Inflammatory macrophage treated with lipopolysaccharide for 1 hour (primary cell): ENCODE measurements at regions not wholly inside any gene's neighbourhood (a gene's known extent, or its start where the extent isn't known, plus 50 kb on each side); places are given as distances from the start of the nearest gene placed in this dataset.
"Not testable (repeated sequence)": the region's sequence is repeated elsewhere in the genome, so short reads cannot be mapped to it uniquely, and the experiment has no call there.

Source experiments
- DNase-seq, 2 donors: peaks; one replicate each; pipeline ENCODE4 v3.0.0-alpha.2; 2020 to 2022

DNA sequence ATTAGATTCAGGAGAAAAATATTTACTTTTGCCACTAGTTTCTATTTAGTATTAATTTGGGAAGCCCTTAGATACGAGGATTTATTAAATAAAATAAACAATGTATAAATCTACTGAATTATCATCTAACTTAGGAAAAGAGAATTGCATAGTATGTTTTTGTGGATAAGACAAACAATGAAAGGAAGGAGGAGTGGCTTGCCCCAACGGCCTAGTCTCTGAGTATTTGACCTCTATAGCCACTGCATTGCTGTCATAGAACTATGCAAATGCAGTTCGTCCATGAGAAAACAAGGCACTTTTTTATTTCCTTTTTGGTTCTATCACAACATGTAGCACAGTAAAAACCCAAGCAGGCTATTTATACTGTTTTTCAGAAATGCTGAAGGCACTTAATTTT, 321.2 kb upstream of the CCNH start:
- no peak for DNase-seq

DNA sequence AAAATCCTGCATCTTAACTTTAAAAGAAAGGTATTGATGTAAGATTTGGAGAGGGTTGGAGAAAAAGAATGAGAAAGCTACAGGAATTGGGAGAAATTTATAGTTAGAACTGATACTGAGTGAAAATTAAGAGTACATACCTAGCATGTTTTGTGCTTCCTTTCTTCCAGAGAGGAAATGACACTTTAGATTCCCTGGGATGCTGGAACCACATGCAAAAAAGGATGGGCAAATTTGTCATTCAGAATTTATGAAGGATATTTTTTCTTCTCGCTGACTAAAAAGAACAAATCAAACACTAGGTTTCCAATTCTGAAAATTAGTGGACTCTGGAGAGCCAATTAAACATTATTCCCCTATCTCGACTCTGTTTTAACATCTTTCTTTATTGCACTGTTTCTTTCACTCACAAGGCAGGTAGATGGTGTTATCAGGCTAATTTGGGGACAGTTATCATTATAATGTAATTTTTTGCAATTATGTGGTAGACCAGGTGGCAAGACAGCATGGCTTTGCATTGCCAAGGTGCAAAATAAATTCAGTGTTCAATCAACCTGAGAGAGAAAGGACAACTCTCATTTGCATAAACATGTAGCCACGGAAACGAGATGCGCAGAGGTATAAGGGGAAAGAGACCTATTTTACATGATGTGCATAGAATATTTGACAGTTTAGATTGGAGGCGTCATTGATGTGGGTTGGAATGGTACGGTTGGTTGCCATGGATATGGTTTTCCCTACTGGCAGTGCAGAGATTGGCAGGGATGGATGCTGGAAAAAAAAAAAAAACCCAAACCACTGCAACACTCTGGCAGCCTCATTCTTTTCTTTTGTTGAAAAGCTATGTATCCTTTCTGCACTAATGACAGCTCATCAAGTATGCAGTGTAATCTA, 320.4 kb upstream of the CCNH start:
- DNase-seq, result no peak

DNA sequence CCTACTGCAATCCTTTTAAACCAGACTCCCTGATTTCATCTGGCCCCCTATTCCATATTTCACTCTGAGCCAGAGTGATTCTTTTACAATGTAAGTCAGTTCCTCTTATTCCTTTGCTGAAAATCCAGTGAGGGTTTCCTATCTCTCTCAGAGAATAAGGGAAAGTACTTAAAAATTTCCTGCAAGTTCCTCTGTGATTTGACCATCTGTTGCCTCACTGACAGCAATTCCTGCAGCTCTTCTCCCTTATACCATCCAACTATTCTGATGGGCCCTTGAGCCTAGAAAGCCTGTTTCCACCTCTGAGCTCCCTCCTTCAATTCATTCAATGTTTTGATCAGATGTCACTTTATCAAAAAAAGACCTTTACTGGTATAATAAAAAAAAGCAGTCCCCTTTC, 317.1 kb upstream of the CCNH start:
- DNase-seq, result no peak

DNA sequence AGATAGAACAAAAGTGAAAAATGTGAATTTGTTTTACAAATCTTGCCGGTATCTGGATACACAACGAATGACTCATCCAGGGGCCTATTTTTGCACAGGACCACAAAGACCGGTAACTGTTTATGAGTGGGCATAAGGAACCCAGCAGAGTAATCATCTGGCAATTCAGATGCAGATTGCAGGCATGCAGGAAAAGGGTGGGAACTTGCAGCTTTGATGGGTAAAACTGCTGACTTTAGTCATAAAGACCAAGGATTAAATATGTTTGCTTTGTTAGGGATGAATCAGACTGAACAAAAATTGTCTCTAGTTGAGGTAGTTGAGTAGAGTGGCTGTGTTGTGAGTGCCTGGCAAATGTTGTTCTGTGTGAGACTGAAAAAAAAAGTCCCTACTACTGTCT, 309.6 kb upstream of the CCNH start:
- DNase-seq, result no peak

DNA sequence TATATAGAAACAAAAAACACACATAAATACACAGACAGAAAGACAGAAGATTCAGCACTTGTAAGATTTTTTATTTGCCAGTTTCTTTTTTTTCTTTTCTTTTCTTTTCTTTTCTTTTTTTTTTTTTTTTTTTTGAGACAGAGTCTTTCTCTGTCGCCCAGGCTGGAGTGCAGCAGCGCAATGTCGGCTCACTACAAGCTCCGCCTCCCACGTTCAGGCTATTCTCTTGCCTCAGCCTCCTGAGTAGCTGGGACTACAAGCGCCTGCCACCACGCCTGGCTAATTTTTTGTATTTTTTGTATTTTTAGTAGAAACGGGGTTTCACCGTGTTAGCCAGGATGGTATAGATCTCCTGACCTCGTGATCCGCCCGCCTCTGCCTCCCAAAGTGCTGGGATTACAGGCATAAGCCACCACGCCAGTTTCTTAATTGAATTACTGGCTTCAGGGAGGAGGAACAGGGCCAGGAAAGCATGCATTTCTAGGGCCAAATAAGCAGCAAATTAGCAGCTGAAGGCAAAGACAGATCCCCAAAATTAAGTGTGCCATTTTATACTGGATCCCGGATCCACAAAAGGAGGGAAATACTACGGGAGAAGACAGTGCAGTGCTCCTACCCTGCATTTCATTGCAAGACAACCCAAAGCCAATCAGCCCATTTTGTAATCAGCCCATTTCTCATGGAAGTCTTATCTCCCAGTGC, 305.6 kb upstream of the CCNH start:
- DNase-seq, result not testable (repeated sequence)

DNA sequence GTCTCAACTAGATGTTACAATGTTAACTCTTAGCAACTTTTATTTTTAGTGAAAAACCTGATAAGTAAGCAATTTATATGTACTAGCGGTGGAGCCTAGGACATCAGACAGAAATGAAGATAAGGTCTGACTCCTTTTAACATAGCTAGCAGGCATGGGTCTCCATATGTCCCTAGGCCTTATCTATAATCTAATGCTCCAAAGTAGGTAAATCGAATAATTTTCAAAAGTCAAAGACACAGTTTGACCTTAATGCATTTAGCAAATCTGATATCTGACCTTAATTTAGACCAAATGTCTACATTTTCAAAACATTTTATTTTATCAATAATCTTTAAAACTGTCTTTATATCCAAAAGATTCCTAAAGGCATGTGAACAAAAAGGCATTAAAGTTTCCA, 305.0 kb upstream of the CCNH start:
- DNase-seq, result no peak

DNA sequence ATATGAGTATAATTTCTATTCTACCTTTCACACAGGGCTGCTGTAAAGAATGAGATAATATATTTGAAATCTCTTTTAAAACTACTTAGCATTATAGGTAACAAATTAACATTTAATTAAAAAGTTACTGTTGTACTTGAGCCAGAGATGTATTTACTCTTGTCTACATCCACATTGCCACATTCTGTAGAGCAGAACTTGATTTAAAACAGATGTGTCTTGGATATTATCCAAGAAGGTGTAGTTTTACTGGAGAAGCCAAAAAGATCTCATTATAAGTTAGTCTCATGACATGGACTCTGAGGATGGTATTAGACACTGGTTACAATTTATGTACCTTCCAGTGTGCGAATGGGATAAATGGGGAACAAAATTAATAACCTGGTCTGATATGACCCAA, 293.1 kb upstream of the CCNH start:
- no peak for DNase-seq

DNA sequence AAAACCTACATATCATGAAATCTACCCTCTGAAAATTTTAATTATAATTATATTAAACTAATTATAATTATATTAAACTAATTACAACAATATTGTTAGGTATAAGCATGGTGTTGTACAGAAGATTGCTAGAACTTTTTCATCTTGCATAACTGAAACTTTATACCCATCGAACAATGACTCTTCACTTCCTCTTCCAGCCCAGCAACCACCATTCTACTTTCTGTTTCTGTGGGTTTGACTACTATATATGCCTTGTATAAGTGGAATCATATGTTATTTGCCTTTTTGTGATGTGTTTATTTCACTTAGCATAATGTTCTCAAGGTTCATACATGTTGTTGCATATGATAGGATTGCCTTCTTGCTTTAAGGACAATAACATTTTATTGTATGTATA, 274.2 kb upstream of the CCNH start:
- no peak for DNase-seq

DNA sequence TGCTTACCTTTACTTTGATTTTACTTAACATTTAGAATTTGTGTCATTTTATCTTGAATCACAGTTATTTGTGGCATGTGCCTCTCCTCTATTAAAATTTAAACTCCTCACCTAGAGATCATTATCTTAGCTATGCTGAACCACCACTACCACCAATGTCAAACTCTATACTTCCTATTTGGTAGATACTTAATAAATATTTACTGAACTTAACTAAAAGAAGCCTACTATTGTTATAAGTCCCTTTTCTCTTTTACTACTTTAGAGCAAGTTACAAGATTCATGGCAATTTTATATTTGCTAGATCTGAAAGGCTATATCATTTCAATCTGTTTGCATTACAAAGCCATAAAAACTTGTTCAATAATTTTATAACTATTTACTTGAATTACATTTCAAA, 273.3 kb upstream of the CCNH start:
- no peak for DNase-seq

DNA sequence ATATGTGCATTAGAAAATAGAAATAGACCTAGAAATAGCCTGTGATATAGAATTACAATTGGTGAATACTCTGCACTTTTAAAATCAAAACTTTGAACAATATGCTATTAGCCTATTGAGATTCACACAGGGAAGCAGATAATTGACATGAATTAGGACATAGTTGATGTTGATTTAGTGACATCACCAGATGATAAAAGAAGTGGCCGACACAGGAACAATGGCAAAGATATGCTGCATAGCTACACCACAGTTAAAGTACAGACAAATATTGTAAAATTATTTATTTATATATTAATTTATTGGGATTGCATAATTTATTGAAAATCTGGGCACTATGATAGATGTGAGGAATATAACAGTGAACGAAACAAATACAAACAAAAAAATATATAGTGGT, 261.5 kb upstream of the CCNH start:
- DNase-seq, result no peak

DNA sequence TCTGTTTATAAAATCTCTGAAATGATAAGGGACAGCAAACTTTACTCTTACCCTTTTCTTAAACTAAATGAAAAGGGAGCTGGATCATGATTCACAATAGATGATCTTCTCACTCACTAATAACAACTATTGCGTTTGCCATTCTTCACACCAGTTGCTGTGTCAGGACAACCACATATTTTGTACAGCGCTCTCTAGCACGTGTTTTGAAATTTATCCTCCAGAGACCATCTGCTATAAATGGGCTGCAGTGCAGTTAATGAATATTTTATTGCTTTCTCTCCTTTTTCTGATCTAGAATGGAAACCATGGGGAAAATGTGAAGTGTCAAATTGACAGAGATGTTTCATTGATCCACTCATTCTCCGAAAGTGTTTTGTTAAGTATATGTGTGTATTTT, 258.4 kb upstream of the CCNH start:
- DNase-seq, result no peak

DNA sequence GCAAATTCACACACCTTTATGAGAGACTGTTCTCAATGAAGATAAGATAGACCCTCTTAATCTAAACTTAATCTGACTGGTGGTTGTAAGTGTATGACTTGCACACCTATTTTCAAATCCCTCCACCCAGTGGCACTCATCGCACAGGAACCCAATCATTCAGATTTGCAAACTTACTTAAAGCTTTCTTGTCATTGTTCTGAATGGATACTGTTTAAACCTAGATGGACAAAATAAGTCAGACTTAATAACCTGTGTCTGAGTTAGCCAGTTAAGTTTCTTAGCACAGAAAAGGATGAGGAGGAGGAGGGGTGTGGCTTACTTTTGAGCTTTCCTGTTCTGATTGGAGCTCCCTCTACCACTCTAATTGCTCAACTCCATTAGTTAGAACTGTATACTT, 252.4 kb upstream of the CCNH start:
- no peak for DNase-seq

DNA sequence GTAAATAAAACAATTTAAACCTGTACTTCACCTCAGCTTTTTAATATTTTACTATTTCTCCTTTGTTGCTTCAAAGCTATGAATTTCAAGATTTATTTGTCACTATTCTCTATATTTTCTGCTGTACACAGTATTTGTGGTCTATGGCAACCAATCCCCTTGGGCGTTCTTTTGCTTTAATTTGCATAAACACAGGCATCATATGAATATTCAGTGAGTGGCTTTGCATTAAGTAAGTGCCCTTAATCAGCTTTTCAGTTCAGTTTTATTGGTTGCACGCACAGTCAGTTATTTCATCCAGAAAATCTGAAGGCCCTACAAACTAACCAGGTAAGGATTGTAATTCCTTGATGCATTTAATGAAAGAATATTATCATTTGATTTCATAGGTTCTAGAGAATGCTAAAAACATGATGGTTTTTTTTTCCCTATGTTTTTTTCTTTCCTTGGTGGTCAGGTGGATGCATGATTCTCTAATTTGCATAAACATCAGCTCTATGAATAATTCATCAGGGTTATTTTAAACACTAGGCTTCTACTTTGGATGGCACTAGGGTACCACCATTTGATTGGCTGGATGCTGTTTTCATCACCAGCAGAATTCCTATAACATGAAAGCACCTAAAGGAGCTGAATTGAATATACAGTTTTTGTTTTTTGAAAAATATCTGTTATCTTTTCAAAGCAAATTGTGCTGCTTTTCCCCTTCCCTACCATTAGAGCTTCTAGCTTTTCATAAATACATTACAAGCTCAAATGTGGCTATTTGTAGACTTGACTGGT, 249.2 kb upstream of the CCNH start:
- DNase-seq, result no peak

DNA sequence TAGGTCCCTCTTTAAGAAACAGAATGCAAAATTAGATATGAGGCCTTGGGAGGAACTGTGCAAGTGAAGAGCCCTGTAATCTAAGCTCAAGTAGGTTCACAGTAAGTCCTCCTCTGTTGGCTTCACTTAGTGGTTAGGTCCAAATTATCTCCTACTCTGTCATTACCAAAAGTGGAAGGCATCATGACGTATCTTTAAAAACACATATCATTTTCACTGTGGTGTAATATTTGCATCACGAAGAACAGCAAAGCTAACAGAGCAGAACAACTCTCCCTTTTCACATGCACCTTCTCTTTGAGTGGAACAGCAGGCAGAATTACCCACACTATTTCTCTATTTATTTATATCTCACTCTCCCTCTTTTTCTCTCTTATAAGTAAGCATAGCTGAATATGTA, 240.5 kb upstream of the CCNH start:
- no peak for DNase-seq

DNA sequence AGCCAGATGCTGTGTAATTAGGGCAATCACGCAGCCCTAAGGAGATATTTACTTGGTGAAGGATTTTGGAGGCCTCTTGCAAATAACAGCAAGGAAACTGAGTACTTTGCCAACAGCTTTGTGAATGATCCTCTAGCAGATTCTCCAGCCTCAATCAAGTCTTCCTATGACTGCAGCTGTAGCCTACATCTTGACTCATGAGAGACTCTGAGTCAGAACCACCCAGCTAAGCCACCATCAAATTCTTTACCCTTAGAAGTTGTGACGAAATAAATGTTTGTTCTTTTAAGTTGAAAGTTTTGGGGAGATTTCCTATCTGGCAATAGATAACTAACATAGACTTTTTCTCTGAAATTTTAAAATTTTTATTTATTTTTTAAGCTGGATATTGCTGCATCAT, 237.6 kb upstream of the CCNH start:
- DNase-seq, result no peak

DNA sequence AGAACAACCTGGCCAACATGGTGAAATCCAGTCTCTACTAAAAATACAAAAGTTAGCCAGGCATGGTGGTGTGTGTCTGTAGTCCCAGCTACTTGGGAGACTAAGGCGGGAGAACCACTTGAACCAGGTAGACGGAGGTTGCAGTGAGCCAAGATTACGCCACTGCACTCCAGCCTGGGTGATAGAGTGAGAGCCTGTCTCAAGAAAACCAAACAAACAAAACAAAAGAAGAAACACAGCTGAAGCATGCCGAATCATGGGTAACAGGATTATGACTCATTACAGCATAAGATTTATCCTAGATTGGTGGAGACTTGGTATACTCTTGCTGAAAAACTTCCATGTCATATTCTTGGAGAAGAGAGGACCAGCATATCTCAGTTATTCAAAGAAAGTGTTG, 236.7 kb upstream of the CCNH start:
- DNase-seq, result no peak

DNA sequence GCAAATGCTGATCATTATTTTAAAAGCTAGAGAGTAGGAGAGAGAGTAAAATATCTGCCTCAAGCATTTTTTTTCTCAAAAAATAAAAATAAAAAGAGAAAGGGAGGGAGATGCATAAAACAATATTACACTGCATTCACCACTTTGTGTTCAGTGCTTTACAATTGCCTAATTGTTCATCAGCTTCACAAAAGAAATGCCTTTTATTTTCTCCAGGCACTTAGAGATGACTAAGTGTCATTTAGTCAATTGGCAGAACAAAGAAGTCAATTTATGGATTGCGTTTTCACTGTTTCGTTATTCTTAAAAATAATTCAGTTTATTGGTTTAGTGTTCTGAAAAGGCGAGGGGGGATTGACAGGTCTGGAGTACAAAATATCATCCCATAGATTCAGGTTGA, 232.5 kb upstream of the CCNH start:
- DNase-seq, result no peak

DNA sequence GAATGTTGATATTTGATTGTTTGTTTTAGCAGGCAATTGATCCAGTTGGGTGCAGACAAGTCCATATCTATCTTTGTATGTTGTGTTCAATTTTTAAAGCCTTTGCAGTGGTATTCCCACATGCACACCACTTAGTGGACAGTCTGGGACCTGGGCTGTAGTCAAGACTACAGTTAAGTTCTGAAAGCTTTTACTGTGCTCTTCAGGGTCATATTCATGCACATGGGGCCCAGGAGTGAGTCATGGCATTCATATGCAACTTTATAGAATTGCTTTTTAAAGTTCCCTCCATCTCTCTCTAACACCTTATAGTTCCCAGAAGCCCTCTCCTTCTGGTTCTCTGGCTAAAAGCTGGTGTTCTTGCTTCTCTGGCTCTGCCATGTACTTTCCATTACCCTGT, 228.2 kb upstream of the CCNH start:
- DNase-seq, result no peak

DNA sequence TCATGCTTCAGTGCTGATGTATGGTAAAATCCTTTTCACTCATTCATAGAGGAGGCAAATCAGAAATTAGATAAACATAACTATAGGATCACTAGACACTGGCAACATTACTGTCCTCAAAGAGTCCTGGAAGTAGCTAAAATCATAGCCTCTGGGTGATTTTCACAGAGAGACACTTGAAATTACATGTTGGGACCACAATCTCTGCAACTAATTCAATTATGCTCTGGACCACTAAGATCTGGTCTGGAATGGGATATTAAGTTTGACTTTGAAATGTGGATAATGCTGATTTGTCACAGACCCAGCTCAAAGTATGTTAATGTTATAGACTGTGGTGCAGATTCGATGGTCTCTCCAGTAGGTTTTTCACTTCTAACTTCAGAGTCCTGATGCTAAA, 214.6 kb upstream of the CCNH start:
- DNase-seq, result no peak

DNA sequence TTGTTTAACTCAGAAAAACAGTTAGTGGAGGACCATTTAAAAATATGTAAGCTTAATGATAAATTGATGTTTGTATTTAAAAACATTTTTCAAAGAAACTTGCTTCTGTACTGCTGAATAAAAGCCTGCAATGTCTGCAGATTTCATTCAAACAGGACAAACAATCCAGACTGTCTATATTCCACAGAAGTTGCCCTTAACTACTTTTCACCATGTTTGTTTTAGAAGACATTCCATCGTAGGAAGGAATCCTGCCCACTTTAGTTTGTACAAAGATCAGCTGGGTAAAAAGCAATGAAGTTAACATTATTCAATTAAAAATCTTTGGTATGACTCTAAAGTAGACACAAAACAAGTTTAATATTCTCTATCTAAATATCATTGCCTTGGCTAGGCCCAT, 195.7 kb upstream of the CCNH start:
- no peak for DNase-seq

DNA sequence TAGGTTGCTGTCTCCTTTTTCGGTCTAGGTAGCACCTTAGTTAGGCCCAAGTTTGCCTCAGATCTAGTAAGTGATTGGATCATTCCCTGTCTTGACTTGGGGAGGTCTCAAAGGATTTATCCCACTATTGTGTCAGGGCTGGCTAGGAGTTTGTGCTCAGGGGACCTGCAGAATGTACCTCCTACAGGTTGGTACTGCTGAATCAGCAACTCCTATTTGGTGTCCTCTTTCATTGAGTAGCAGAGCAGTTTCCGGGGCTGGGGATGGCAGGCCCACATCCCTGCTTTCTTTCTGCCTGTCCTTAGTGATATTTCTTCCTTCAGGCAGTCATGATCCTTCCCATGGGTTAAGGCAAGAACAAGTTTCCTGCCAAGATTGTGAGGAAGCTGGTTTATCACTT, 192.9 kb upstream of the CCNH start:
- no peak for DNase-seq

DNA sequence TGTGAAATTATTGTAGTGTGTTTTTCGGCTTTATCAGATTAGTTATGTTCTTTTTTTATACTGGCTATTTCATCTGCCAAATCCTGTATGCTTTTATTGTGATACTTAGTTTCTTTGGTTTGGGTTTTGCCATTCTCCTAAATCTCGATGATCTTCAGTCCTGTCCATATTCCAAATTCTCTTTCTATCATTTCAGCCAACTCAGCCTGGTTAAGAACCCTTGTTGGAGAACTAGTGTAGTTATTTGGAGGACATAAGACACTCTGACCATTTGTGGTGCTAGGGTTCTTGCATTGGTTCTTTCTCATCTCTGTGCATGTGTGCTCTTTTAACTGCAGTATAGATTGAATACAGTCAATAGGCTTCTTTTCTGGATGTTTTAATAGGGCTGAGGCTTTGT, 187.0 kb upstream of the CCNH start:
- DNase-seq, result no peak

DNA sequence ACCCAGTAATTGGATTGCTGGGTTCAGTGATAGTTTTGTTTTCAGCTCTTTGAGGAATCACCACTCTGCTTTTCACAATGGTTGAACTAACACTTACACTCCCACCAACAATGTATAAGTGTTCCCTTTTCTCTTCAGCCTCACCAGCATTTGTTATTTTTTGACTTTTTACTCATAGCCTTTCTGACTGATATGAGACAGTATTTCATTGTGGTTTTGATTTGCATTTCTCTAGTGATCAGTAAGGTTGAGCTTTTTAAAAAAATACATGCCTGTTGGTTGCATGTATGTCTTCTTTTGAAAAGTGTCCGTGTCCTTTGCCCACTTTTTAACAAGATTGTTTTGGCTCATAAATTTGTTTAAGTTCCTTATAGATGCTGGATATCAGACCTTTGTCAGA, 185.7 kb upstream of the CCNH start:
- no peak for DNase-seq

DNA sequence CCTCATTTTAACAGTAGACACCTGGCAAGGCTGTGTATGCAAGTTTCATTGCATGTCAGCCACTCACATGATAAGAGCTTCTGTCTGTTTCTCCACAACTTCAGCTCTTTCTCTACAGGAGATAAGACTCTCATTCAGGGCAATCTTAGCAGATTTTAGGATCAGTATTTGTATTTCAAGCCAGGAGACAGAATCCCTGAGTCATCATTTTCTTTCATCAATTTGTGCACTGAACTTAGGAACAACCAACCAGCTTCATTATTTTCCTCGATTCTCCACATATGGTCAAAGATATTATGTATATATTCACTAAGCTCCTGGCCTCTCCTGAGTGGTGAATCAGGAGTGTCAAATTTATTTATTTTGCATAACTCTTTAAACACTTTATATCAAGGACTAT, 181.8 kb upstream of the CCNH start:
- DNase-seq, result no peak
